ENCODE measurements at regions not wholly inside any gene's neighbourhood (a gene's known extent, or its start where the extent isn't known, plus 50 kb on each side); places are given as distances from the start of the nearest gene placed in this dataset.

DNA sequence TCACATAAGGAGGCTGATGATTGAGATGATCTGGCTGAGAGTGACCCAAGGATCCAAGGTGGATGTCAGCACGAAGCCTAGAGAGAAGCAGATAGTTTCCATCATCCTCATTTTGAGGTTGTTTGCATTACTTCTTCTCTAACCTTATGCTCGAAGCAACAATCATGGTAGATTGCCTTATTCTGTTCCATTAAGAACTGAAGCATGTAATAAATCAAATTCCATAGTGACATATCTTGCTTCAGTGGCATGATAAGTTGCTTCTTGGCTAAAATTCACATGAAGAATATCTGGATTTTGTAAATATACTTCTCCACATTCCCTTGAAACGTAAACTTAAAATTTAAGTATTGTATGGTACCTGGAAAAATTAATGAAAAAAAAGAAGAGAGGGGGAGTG lies 377.8 kb upstream of the DACH1 start (continued):
- TF ChIP-seq IRF5 (IDR thresholded peaks at IDR 0.05; ENCODE audit: borderline replicate concordance) = no peak
- TF ChIP-seq, protein P1, sequence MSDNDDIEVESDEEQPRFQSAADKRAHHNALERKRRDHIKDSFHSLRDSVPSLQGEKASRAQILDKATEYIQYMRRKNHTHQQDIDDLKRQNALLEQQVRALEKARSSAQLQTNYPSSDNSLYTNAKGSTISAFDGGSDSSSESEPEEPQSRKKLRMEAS (IDR thresholded peaks at IDR 0.05; ENCODE audit: low read depth, low read length) = no peak

DNA sequence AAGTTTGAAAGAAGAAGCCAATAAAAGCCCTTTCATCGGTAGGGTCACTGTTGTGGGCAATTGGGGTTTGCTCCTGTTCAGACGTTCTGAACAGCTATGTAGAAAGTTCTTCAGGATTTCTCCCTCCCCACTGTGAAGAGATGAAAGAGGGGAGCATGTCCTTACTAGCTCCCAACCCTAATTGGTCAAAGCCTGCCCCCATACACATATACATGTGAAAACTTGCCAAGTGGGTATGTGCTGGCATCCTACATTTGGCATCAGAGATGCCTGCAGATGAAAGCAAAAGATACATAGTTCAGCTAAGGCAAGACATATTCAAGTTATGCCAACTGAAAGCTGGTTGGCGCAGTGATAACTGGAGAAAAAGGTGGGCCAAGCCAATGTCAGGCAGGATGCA lies 363.1 kb upstream of the DACH1 start:
- Histone ChIP-seq H3K36me3 (ENCODE audit: control insufficient read depth in 2 of 2, insufficient read depth in 2 of 2, low read length in 1 of 2) (no peaks in the 10 kb centered on the region), H3K27me3 (replicated peaks in 1 of 2; ENCODE audit: control insufficient read depth in 2 of 2, insufficient read depth in 2 of 2, low read length in 1 of 2) (no peaks in the 10 kb centered on the region), H3K4me1 (ENCODE audit: control insufficient read depth, insufficient read depth, low read length) (no peaks in the 10 kb centered on the region), H3K4me2 (ENCODE audit: control insufficient read depth, insufficient read depth) (no peak overlapping the region), H3K9ac (ENCODE audit: control insufficient read depth, insufficient read depth, low read length) (no peak overlapping the region), H3K27ac (ENCODE audit: control insufficient read depth, insufficient read depth) (no peak overlapping the region), H3K4me3 (no peak overlapping the region), H3K9me3 (replicated peaks; ENCODE audit: control insufficient read depth, insufficient read depth, low read length) (no peaks in the 10 kb centered on the region), H4K20me1 (ENCODE audit: control insufficient read depth, insufficient read depth) (no peaks in the 10 kb centered on the region), H3K79me2 (ENCODE audit: control insufficient read depth, insufficient read depth, low read length) (no peaks in the 10 kb centered on the region), H2AFZ (ENCODE audit: control insufficient read depth, low read depth, low read length) (no peak overlapping the region)
- whole genome bisulfite sequencing (ENCODE audit: insufficient coverage, insufficient replicate concordance, low lambda C conversion rate, missing lambda C conversion rate) = 56% methylated on average over 3 of the region's 3 CpGs
- intact Hi-C loops (cut with micrococcal nuclease; ENCODE audit: unreplicated experiment) (no loop called here), in situ Hi-C loops (cut with MboI) (no loop called here)
- TF ChIP-seq HDGF (IDR thresholded peaks at IDR 0.05) = no peak
- TF ChIP-seq GATAD2B (conservative IDR thresholded peaks at IDR 0.05; ENCODE audit: low read depth) = no peak
- TF ChIP-seq SREBF2 (IDR thresholded peaks at IDR 0.05; ENCODE audit: low read length) = no peak
- no peak for TF ChIP-seq NR2C1 (IDR thresholded peaks at IDR 0.05)
- no peak for TF ChIP-seq RB1 (IDR thresholded peaks at IDR 0.05; ENCODE audit: borderline replicate concordance)
- no peak for TF ChIP-seq KAT2A (conservative IDR thresholded peaks at IDR 0.05; ENCODE audit: control insufficient read depth, low read depth, low read length)
- no peak for TF ChIP-seq NBN (IDR thresholded peaks at IDR 0.05)
- TF ChIP-seq, protein P2, sequence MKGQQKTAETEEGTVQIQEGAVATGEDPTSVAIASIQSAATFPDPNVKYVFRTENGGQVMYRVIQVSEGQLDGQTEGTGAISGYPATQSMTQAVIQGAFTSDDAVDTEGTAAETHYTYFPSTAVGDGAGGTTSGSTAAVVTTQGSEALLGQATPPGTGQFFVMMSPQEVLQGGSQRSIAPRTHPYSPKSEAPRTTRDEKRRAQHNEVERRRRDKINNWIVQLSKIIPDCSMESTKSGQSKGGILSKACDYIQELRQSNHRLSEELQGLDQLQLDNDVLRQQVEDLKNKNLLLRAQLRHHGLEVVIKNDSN (IDR thresholded peaks at IDR 0.05; ENCODE audit: borderline replicate concordance, extremely low read length, insufficient read depth, low read depth, low read length) = no peak
- ChIA-PET POLR2A (no interaction called here), SMC1A (ENCODE audit: uncharacterized antibody, unreplicated experiment) (no interaction called here), RAD21 (ENCODE audit: unreplicated experiment) (no interaction called here), CTCF (no interaction called here)
- DNase-seq (ENCODE audit: low read depth, low spot score) = no peak
- no peak for FAIRE-seq
- BruUV-seq (replicated peaks) = no TSS peak
- ATAC-seq = no peak
